HEK293T (cell line): ENCODE measurements at regions not wholly inside any gene's neighbourhood (a gene's known extent, or its start where the extent isn't known, plus 50 kb on each side); places are given as distances from the start of the nearest gene placed in this dataset.

Experiments used
- CTCF ChIA-PET: fragments of 350-600 bp; formaldehyde crosslinking; extraction: SDS; loops from one replicate; lab custom pipeline; 2021; ENCODE audit warnings: antibody characterized with exemption, inconsistent platforms; lab: Yijun Ruan, JAX
- POLR2A ChIA-PET: fragments of 350-600 bp; formaldehyde crosslinking; extraction: SDS; loops from one replicate; lab custom pipeline; 2020; ENCODE audit warnings: antibody characterized with exemption, inconsistent platforms; lab: Yijun Ruan, JAX
- DNase-seq: peaks from one replicate; pipeline ENCODE4 v3.0.0; 2012; ENCODE audit warnings: mixed read lengths; ENCODE audit errors: extremely low spot score
- ARNT ChIP-seq: fragments of 450-650 bp; IDR thresholded peaks from 2 replicates; pipeline ENCODE4 v1.6.1; 2017; ENCODE audit warnings: mild to moderate bottlenecking
- BHLHE40 ChIP-seq: fragments of 450-650 bp; IDR thresholded peaks from 2 replicates; pipeline ENCODE4 v1.6.1; 2016; ENCODE audit warnings: mild to moderate bottlenecking, moderate library complexity, borderline replicate concordance
- CTBP1 ChIP-seq: fragments of 450-650 bp; IDR thresholded peaks from 2 replicates; pipeline ENCODE4 v1.6.1; 2016; ENCODE audit warnings: borderline replicate concordance
- ELF4 ChIP-seq: fragments of 450-650 bp; IDR thresholded peaks from 2 replicates; pipeline ENCODE4 v1.6.1; 2017; ENCODE audit warnings: antibody characterized with exemption
- FOXA1 ChIP-seq: fragments of 450-650 bp; IDR thresholded peaks from 2 replicates; pipeline ENCODE4 v1.6.1; 2016; ENCODE audit warnings: mild to moderate bottlenecking
- FOXK2 ChIP-seq: fragments of 450-650 bp; IDR thresholded peaks from 2 replicates; pipeline ENCODE4 v1.6.1; 2016; ENCODE audit warnings: mild to moderate bottlenecking
- FOXM1 ChIP-seq: fragments of 450-650 bp; IDR thresholded peaks from 2 replicates; pipeline ENCODE4 v1.6.1; 2017; ENCODE audit warnings: mild to moderate bottlenecking, borderline replicate concordance
- HDGF ChIP-seq: fragments of 450-650 bp; IDR thresholded peaks from 2 replicates; pipeline ENCODE4 v1.6.1; 2017; ENCODE audit warnings: antibody characterized with exemption, borderline replicate concordance
- L3MBTL2 ChIP-seq: fragments of 450-650 bp; conservative IDR thresholded peaks from 2 replicates; pipeline ENCODE4 v1.6.1; 2016; ENCODE audit warnings: mild to moderate bottlenecking
- LEF1 ChIP-seq: fragments of 450-650 bp; IDR thresholded peaks from 2 replicates; pipeline ENCODE4 v1.6.1; 2017; ENCODE audit warnings: mild to moderate bottlenecking, borderline replicate concordance
- NFRKB ChIP-seq: fragments of 450-650 bp; IDR thresholded peaks from 2 replicates; pipeline ENCODE4 v1.6.1; 2016; ENCODE audit warnings: mild to moderate bottlenecking, moderate library complexity
- SP1 ChIP-seq: fragments of 450-650 bp; IDR thresholded peaks from 2 replicates; pipeline ENCODE4 v1.6.1; 2017
- SUZ12 ChIP-seq: fragments of 450-650 bp; IDR thresholded peaks from 2 replicates; pipeline ENCODE4 v1.6.1; 2016; ENCODE audit warnings: mild to moderate bottlenecking
- TARDBP ChIP-seq: fragments of 450-650 bp; IDR thresholded peaks from 2 replicates; pipeline ENCODE4 v1.6.1; 2016
- ZNF384 ChIP-seq: fragments of 450-650 bp; IDR thresholded peaks from 2 replicates; pipeline ENCODE4 v1.6.1; 2016
- TF ChIP-seq, protein P1 (sequence below): fragments of 450-650 bp; IDR thresholded peaks from 2 replicates; pipeline ENCODE4 v1.6.1; 2016

DNA sequence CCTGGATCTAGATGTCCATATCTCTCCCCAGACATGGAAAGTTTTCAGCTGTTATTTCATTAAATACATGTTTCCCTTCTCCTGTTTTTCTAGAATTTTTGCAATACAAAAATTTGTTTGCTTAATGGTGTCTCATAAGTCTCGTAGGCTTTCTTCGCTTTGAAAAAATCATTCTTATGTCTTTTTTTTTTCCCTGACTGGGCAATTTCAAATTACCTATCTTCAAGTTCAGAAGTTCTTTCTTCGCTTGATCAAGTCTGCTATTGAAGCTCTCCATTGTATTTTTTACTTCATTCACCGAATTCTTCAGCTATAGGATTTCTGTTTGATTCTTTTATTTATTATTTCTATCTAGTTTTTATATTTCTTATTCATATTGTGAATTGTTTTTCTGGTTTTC lies 130.2 kb upstream of the WSCD2 start:
- ChIA-PET POLR2A (no interaction called here), CTCF (interaction anchor here (0.7 kb wide), 1 partner anchor 9 kb away, joined by 3 read pairs; no protein-coding TSS in a partner anchor)
- TF ChIP-seq NFRKB (no peak), LEF1 (no peak), TARDBP (no peak), ELF4 (no peak), SP1 (no peak), FOXK2 (no peak), FOXA1 (no peak), BHLHE40 (no peak), CTBP1 (no peak), SUZ12 (no peak)
- TF ChIP-seq, protein P1, sequence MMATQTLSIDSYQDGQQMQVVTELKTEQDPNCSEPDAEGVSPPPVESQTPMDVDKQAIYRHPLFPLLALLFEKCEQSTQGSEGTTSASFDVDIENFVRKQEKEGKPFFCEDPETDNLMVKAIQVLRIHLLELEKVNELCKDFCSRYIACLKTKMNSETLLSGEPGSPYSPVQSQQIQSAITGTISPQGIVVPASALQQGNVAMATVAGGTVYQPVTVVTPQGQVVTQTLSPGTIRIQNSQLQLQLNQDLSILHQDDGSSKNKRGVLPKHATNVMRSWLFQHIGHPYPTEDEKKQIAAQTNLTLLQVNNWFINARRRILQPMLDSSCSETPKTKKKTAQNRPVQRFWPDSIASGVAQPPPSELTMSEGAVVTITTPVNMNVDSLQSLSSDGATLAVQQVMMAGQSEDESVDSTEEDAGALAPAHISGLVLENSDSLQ = no peak
- DNase-seq = no peak

DNA sequence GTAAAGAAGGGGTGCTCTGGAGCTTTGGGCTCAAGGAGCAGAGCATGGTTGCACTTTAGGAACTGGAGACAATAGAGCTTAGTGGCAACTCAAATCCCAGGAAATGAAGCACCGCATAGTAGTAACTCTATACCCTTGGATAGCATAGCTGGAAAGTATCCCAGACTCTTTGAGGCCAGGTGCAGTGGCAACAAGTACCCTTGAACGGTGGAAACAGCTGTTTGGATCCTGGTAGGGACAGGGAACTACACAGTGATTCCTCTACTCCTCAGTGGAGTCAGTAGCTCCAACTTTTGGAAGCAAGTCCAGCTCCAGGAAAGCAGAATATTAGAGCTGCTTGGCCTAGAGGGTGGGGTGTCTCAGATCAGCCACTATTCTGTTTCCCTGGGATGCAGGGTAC lies 129.0 kb upstream of the WSCD2 start:
- ChIA-PET POLR2A (no interaction called here), CTCF (no interaction called here)
- no peak for DNase-seq
- TF ChIP-seq FOXK2 (no peak), FOXM1 (no peak), SUZ12 (no peak), L3MBTL2 (no peak), BHLHE40 (no peak), CTBP1 (no peak), TARDBP (no peak), ARNT (no peak), ZNF384 (no peak), ELF4 (no peak), NFRKB (no peak), FOXA1 (no peak), LEF1 (no peak), SP1 (no peak), HDGF (no peak)
- TF ChIP-seq, protein P1 = no peak

DNA sequence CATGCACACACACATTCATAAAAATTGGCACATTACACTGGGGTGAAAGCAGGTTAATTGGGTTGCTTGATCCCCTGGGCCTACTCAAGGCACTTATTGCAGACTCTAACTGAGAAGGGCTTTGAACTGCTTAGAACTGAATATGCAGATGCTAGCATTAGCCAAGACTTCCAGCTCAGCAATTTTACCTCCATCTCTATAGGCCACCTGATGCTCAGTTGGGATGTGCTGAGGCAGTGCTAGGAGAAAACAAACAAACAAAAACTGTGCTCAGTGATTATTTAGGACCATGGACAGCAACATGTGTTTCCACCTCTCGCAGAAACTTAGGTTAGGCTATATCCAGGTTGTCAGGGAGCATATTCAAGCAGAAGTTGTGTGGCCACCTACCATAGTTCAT lies 124.8 kb upstream of the WSCD2 start:
- DNase-seq = no peak
- TF ChIP-seq TARDBP = no peak
- TF ChIP-seq ELF4 = no peak
- no peak for TF ChIP-seq FOXK2
- TF ChIP-seq SP1 = no peak
- no peak for TF ChIP-seq L3MBTL2
- no peak for TF ChIP-seq HDGF
- no peak for TF ChIP-seq LEF1
- TF ChIP-seq, protein P1 = no peak
- no peak for TF ChIP-seq FOXA1
- ChIA-PET POLR2A (no interaction called here), CTCF (no interaction called here)

DNA sequence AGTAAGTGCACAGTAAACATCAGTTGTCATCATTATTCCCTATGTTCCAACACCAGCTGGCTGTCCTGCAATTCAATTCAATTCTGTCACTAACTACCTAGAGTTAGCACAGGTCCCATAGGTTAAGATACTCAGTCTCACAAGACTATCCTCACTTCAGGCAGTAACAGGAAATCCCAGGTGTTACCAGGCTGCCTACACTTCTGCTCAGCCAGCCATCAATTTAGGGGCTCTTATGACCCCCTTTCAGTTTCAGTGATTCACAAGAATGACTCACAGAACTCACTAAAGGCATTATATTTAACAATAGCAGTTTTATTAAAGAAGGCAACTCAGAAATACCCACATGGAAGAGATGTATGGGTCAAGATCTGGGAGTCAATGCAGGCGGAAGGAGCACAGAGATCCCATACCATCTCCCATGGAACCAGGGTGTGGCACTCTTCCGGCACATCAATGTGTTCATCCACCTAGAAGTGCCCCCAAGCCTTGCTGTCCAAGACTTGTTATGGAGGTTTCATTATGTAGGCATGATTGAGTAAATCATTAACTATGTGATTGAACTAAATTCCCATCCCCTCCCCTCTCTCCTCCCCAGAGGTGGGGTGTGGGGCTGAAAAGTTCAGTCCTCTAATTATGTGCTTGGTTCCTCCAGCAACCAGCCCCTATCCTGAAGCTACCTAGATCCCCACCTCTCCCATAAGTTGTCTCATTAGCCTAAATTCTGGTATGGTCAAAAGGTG lies 120.8 kb upstream of the WSCD2 start:
- POLR2A ChIA-PET = no interaction called here
- CTCF ChIA-PET = interaction anchor here (0.7 kb wide), 1 partner anchor 194 kb away, joined by 3 read pairs; no protein-coding TSS in a partner anchor

DNA sequence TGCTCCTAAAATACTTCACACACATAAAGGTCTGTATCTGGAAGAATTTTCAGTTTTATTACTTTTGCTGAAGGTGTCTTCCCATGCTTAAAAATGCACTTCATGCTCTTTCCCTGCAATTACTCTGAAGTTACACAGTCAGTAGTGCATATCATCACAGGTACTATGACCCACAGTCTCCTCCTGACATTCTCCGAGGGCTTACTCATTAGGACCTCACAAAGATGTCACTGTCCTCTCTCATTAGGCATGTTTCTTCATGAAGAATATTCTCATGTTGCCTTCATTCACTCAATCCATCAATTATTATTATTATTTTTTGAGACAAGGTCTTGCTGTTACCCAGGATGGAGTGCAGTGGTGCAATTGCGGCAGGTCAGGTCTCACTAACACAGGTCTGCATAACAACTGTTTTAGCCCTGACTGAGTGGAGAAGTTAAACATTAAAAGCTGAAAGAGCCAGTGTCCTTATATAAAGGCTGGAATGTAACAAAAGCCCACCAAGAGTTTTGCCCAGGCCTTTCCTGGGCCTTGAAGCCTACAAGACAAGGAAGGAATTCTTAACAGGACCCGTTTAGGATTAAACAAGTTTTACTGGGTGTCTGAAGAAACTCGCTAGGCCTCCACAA lies 119.5 kb upstream of the WSCD2 start:
- DNase-seq = no peak
- no peak for TF ChIP-seq ELF4
- no peak for TF ChIP-seq LEF1
- ChIA-PET POLR2A (no interaction called here), CTCF (no interaction called here)

More for the DNA sequence above, 120.8 kb upstream of the WSCD2 start:
- TF ChIP-seq BHLHE40 (no peak), ZNF384 (no peak)
- DNase-seq = no peak

DNA sequence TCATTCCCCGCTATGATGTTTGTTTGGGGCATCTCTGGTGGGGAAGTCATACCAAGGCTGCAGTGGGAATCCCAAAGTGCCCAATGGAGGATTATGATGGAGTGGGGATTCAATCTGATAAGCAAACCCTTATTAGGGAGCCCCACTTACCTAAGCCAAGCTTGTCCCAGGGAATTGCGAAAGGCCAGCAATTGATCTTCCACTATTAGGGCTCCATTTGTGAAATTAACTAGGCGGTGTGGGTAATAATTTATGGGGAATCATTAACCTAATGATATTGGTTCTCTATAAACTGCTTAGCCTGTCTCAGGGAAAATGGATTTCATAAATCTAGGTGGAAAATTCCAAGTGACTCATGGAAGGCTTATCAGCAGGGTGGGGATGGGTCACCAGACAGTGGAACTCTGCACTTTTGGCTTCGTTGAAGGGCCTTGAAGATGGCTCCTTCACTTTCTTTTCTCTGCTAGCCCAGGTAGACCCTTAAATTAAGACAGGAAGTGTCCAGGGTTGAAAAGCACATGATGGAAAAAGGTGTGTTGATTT lies 113.0 kb upstream of the WSCD2 start:
- POLR2A ChIA-PET = no interaction called here
- no peak for TF ChIP-seq ARNT
- TF ChIP-seq L3MBTL2 = no peak
- no peak for TF ChIP-seq HDGF
- no peak for TF ChIP-seq TARDBP
- TF ChIP-seq FOXA1 = no peak
- no peak for TF ChIP-seq SUZ12
- TF ChIP-seq, protein P1 = no peak
- TF ChIP-seq ZNF384 = no peak
- no peak for TF ChIP-seq ELF4
- no peak for TF ChIP-seq FOXM1
- no peak for TF ChIP-seq SP1
- CTCF ChIA-PET = no interaction called here
- DNase-seq = no peak
